ENCODE measurements at regions not wholly inside any gene's neighbourhood (a gene's known extent, or its start where the extent isn't known, plus 50 kb on each side); places are given as distances from the start of the nearest gene placed in this dataset.
"Not testable (repeated sequence)": the region's sequence is repeated elsewhere in the genome, so short reads cannot be mapped to it uniquely, and the experiment has no call there.

GRCh38 chr7:67486401-67486800, 489.8 kb downstream of the TYW1 start:
- DNase-seq, result no peak

DNA sequence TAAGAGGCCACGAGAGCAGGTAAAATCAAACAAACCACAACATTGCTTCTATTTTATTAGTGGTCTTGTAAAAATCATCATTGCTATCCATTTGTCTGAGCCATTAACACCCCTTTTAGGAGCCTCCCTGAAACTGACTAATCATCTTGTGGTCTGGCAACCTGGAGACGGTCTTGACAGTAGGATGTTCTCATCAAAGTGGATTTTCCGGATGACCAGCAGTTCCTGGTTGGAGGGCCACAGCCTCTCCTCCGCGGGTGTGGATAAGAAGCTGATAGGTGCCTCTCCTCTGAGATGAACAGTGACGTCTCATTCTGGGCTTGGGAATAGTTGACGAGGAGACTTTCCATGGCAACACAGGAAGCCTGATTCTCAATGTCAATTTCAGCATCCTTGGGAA, 490.7 kb downstream of the TYW1 start:
- DNase-seq, result no peak

- no peak for DNase-seq
These were observed 493.2 kb downstream of the TYW1 start for GRCh38 chr7:67489881-67490280.

- DNase-seq, result peak in 1 of 2 experiments; percentile 53
These were observed 496.7 kb downstream of the TYW1 start for GRCh38 chr7:67493366-67493765.

DNA sequence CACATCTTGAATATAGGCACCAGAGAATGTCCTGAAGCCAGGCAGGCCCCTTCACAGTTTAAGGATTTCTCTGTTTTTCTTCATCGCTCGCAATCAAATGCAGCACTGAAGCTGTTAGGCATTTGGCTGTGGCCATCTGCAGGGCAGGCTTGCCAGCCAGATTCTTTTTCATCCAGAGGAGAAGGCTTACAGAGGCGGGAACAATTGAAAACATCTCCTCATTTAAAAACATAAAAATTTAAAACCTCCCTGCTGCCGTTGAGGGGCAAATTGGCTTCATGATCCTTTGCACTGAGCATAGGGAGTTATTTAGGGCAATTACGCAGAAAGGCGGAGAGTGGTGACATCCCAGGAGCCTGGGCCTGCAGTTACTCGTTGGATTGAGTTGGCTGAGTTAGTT, 500.0 kb downstream of the TYW1 start:
- no peak for DNase-seq

DNA sequence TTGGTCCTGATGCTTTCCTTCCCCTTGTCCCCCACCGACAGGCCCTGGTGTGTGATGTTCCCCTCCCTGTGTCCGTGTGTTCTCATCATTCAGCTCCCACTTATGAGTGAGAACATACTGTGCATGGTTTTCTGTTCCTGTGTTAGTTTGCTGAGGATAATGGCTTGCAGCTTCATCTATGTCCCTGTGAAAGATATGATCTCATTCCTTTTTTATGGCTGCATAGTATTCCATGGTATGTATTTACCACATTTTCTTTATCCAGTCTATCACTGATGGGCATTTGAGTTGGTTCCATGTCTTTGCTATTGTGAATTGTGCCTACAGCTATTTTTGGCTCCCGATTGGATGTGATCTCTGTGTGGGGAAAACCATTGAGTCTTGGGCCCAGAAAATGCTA, 501.3 kb downstream of the TYW1 start:
- not testable (repeated sequence) for DNase-seq

GRCh38 chr7:67502929-67503328, 506.3 kb downstream of the TYW1 start:
- DNase-seq, result no peak

DNA sequence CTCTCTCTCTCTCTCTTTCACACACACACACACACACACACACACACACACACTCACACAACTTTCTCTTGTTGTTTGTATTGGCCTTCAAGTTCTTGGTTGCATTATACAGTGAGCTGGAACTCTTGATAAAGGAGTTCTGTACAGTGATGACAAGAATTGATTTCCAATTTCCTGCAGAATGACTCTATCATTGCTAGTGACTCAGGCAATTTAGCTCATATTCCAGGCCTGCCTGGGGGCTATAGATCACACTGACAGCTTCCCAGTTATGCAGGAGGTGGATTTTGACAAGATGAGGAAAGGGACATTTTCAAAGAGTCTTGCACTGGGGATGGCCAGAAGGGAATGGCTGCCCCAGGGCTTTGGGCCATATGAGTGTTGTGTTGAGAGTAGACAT, 508.8 kb downstream of the TYW1 start:
- no peak for DNase-seq

- no peak for DNase-seq
These were observed 515.8 kb downstream of the TYW1 start for GRCh38 chr7:67512481-67512880.

GRCh38 chr7:67518580-67518979, 521.9 kb downstream of the TYW1 start:
- no peak for DNase-seq

- no peak for DNase-seq
These were observed 522.5 kb downstream of the TYW1 start for GRCh38 chr7:67519171-67519570.

GRCh38 chr7:67522504-67522903, 525.9 kb downstream of the TYW1 start:
- DNase-seq, result no peak

DNA sequence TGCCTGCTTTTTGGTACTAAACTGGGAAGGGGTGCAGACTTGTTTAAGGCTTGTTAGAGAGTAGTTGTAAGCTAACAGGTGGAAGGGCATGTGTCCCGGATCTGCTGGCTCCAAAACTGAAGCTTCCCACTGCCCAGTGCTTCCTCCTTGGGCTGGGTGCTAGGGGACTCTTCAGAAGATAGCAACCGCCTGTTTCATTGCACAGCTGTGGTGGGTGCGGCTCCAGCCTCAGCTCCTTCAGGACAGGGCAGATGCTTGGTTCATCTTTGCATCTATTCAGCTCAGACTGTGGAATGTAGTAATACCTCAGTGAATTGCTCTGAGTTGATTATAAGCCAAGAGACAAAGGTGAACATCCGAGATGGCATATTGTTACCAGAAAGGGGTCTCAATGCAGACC, 527.1 kb downstream of the TYW1 start:
- no peak for DNase-seq

DNA sequence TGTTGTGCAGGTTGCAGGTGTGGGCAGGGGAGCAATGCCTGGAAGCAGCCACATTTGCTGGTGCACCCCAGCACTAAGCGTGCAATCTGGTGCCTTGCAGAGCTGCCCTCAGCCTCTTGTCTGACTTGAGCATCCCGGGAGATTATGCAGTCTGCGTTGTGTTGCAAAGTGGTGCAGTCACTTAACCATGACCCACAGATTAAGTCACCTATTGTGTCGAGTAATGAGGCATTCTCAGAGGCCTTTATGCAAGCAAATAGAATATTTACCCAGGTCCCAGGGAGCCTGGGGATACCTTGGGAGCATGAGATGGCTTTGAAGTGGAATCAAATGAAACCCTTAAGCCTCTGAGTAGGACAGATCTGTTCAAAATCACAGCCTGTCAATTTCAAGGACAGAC, 529.0 kb downstream of the TYW1 start:
- DNase-seq, result no peak

- no peak for DNase-seq
These were observed 538.8 kb downstream of the TYW1 start for GRCh38 chr7:67535241-67535989.

DNA sequence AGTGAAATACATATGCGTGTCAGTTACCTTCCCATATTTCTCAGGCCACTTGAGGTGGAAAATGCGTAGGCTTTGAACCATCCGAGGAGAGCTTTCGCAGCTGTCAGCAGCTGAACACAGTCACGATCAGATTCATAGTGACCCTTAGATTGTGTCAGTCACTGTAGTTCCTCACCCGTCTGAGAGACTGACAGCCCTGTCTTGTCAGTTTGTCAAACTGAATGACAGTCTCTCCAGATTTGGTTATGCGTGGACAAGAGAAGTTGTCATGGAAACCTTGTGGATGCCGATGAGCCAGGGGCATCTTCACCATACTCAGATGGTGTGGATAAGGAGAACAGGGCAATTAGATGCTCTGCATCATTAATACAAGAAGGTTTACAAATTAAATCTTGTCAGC, 546.3 kb downstream of the TYW1 start:
- DNase-seq, result no peak

GRCh38 chr7:67547183-67547907, 550.7 kb downstream of the TYW1 start:
- no peak for DNase-seq

- DNase-seq, result no peak
These were observed 552.5 kb downstream of the TYW1 start for GRCh38 chr7:67549126-67549525.

GRCh38 chr7:67550801-67551436, 554.3 kb downstream of the TYW1 start:
- no peak for DNase-seq

GRCh38 chr7:67552738-67553137, 556.1 kb downstream of the TYW1 start:
- DNase-seq, result no peak

DNA sequence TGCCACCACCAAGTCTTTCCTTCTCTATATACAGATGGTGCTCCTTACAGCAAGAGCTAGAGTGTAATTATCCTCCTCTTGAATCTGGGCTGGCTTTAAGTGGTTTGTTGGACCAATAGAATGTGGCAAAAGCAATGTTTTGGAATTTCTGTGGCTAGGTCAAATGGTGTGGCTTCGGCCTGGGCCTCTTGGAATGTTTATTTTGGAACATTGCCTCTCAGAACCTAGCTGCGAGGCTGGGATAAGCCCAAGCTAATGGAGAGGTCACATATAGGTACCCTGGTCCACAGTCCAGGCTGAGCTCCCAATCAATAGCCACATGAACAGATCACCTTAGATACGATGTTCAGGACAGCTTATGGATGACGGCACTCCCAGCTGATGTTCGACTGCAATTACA, 556.7 kb downstream of the TYW1 start:
- DNase-seq, result no peak

DNA sequence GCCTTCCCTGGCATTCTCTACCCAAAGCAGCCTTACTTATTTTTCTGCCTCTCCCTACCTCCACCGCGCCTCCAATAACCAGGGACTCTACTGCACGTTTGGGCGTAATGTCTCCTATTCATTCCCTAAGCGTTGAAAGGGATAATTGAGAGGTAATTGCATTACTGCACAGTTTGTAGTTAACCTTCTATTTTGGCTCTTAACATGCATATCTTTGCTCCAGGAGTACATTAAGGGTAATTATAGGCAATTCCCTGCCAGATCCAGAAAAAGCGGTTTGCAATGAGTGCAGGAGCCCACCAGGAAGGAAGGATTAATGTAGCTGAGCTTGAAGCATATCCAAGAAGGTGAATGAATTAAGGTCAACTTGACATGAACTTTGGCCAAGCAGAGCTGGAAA, 558.4 kb downstream of the TYW1 start:
- DNase-seq, result no peak

- no peak for DNase-seq
These were observed 568.3 kb downstream of the TYW1 start for GRCh38 chr7:67564959-67565358.

- peak in 1 of 2 experiments; percentile 48 for DNase-seq
These were observed 569.5 kb downstream of the TYW1 start for GRCh38 chr7:67566101-67566500.
